Upper lobe of right lung (tissue), 1 donor: ENCODE measurements at regions not wholly inside any gene's neighbourhood (a gene's known extent, or its start where the extent isn't known, plus 50 kb on each side); places are given as distances from the start of the nearest gene placed in this dataset.
"Not testable (repeated sequence)": the region's sequence is repeated elsewhere in the genome, so short reads cannot be mapped to it uniquely, and the experiment has no call there.

Source experiments
- ATAC-seq: fragments of 200-7000 bp; cut with Tn5 transposase; one replicate; pipeline ENCODE4 v1.9.1; 2020; ENCODE audit warnings: mild to moderate bottlenecking, moderate library complexity
- DNase-seq: peaks from one replicate; pipeline ENCODE4 v3.0.0-alpha.2; 2020
- H3K27ac ChIP-seq: fragments of 200-600 bp; one replicate; pipeline ENCODE4 v1.8.0; 2022
- H3K27me3 ChIP-seq: fragments of 200-600 bp; one replicate; pipeline ENCODE4 v1.8.0; 2022; ENCODE audit warnings: mild to moderate bottlenecking
- H3K36me3 ChIP-seq: fragments of 200-600 bp; one replicate; pipeline ENCODE4 v1.8.0; 2022
- H3K4me1 ChIP-seq: fragments of 200-600 bp; one replicate; pipeline ENCODE4 v1.8.0; 2022
- H3K4me3 ChIP-seq: fragments of 200-600 bp; one replicate; pipeline ENCODE4 v1.8.0; 2022; ENCODE audit warnings: mild to moderate bottlenecking
- H3K9me3 ChIP-seq: fragments of 200-600 bp; one replicate; pipeline ENCODE4 v1.8.0; 2022
- intact Hi-C: fragments of 100-400 bp; cut with DNase I; formaldehyde crosslinking; loops from one replicate; pipeline ENCODE4 v1.11.0; 2022
- TF ChIP-seq, protein P1 (sequence below): fragments of 200-600 bp; IDR thresholded peaks from one replicate; pipeline ENCODE4 v1.8.0; 2022; ENCODE audit warnings: antibody characterized with exemption
- donor health status: DM: no; HTN: yes; CAD: no; lungs with severe emphysema.

DNA sequence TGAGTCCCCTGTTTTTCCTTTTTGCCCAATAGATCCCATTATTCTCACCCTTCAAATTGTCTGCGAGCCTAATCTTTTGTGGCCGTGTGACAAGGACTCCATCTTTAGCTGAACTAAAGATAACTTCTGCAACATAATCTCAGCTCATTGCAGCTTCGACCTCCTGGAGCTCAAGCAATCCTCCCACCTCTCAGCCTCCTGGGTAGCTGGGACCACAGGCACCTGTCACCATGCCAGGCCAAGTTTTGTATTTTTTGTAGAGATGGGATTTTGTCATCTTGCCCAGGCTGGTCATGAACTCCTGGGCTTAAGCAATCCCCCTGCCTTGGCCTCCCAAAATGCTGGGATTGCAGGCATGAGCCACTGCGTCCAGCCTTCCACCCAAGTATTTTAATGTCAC is 161.0 kb downstream of the GJA1 start:
- TF ChIP-seq, protein P1, sequence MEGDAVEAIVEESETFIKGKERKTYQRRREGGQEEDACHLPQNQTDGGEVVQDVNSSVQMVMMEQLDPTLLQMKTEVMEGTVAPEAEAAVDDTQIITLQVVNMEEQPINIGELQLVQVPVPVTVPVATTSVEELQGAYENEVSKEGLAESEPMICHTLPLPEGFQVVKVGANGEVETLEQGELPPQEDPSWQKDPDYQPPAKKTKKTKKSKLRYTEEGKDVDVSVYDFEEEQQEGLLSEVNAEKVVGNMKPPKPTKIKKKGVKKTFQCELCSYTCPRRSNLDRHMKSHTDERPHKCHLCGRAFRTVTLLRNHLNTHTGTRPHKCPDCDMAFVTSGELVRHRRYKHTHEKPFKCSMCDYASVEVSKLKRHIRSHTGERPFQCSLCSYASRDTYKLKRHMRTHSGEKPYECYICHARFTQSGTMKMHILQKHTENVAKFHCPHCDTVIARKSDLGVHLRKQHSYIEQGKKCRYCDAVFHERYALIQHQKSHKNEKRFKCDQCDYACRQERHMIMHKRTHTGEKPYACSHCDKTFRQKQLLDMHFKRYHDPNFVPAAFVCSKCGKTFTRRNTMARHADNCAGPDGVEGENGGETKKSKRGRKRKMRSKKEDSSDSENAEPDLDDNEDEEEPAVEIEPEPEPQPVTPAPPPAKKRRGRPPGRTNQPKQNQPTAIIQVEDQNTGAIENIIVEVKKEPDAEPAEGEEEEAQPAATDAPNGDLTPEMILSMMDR = no peak
- Histone ChIP-seq H3K36me3 (no peaks in the 10 kb centered on the region), H3K4me1 (no peaks in the 10 kb centered on the region), H3K4me3 (no peak overlapping the region), H3K27me3 (no peaks in the 10 kb centered on the region), H3K27ac (no peak overlapping the region), H3K9me3 (no peaks in the 10 kb centered on the region)
- ATAC-seq = no peak
- DNase-seq = no peak
- intact Hi-C loops = no loop called here

DNA sequence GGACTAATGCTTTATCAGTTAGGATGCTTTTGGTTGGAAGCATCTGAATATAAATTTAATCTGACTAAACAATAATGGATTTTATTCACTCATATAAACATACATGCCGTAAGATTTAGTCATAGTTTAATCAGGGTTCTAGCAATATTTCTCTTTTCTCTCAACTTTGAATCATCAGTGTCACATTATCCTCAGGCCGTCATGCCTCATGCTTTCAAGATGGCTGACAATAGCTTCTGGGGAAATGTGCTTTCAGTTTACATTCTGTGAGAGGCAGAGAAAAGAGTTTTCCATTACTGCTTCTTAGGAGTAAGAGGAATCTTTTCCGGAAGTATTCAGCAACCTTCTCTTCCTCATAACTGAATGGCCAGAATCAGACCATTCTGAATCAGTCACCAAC is 162.2 kb downstream of the GJA1 start:
- DNase-seq (no peak), ATAC-seq (no peak)
- TF ChIP-seq, protein P1 = no peak
- Histone ChIP-seq H3K4me3 (no peak overlapping the region), H3K4me1 (no peaks in the 10 kb centered on the region), H3K9me3 (no peaks in the 10 kb centered on the region), H3K27ac (no peak overlapping the region), H3K27me3 (no peaks in the 10 kb centered on the region), H3K36me3 (no peaks in the 10 kb centered on the region)
- intact Hi-C loops = no loop called here

DNA sequence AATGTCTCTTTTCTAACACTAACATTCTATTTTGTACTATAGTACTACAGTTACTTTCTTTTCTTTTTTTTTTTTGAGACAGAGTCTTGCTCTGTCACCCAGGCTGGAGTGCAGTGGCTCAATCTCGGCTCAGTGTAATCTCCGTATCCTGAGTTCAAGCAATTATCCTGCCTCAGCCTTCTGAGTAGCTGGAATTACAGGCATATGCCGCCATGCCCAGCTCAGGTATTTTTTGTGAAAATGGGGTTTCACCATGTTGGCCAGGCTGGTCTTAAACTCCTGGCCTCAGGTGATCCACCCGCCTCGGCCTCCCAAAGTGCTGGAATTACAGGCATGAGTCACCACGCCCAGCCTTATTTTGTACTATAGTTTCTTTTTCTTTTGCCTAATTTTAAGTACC is 163.9 kb downstream of the GJA1 start:
- intact Hi-C loops, H3K9me3 ChIP-seq, DNase-seq, H3K36me3 ChIP-seq, H3K4me3 ChIP-seq, H3K4me1 ChIP-seq, H3K27ac ChIP-seq, ATAC-seq, H3K27me3 ChIP-seq: not testable (repeated sequence)

DNA sequence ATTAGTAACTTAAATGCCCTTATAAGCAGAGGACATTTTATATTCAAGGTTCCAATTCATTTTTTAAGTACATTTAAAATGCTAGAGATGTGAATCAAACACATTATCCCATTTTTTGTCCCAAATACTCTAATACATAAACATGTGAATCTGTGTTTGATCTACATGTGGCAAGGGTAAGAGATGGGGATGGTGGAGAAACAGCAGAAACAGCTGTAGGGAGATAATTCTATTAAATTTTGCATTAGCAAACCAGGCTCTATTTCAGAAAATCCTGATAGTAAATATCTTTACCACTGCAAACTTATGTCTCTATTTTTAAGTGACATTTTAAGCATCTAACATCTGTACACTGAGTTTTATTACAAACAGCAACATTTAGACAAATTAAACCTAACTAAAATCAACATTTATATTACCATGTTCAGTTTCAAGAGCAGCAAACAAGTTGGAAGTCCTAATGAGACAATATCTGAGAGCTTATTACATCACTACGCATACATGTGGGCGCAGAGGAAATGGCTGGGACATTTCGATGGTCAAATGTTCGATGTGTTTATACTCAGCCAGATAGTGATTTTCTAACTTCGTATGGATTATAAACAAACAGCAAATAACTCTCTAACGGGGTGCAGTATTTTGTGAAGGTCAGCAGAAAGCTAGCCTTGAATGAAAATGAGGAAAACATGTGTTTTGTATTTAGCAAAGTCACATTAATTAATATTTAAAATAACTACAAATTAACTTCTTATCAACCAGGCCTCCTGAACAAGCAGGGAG is 165.1 kb downstream of the GJA1 start:
- no peaks in the 10 kb centered on the region for H3K36me3 ChIP-seq
- intact Hi-C loops = no loop called here
- no peaks in the 10 kb centered on the region for H3K27me3 ChIP-seq
- ATAC-seq = no peak
- H3K9me3 ChIP-seq = no peaks in the 10 kb centered on the region
- no peak overlapping the region for H3K4me3 ChIP-seq
- no peaks in the 10 kb centered on the region for H3K4me1 ChIP-seq
- no peak for DNase-seq
- H3K27ac ChIP-seq = no peak overlapping the region
- TF ChIP-seq, protein P1 = no peak

DNA sequence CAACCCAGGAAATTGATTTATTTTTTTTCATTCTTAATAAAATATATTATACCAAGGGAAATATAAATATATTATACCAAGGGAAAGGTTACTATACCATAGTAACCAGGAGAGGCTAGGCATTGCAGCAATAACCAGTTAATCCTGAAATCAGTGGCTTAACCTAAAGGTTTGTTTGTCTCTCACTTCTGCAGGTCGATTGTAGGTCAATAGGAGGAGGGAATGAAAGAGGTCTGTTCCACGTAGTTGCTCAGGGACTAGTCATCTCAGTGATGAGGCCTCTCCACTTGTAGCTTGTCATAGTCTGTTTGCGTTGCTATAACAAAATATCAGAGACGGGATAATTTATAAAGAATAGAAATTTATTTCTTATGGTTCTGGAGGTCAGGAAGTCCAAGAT is 168.0 kb downstream of the GJA1 start:
- TF ChIP-seq, protein P1 = no peak
- no peaks in the 10 kb centered on the region for H3K36me3 ChIP-seq
- ATAC-seq = no peak

DNA sequence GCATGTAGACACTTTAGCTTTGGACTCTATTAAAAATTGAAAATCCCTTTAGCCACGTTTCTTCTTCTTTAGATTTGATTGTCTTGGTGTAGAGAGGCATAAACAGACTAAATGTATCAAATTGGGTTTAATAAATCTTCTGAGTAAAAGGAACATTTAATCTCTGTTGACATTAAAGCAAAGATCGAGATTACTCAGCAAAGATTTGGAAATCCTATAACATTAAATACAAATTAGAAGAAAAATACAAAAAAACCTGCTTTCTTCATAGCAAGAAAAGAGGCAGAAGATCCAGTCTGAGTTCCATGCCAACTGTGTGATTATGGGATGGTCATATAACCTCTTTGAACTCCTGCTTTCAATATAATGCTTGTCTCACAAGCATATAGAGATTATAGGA is 172.3 kb downstream of the GJA1 start:
- DNase-seq (no peak), ATAC-seq (no peak)
- Histone ChIP-seq H3K27ac (no peak overlapping the region), H3K4me3 (no peak overlapping the region), H3K4me1 (no peaks in the 10 kb centered on the region), H3K27me3 (no peaks in the 10 kb centered on the region), H3K9me3 (no peaks in the 10 kb centered on the region), H3K36me3 (no peaks in the 10 kb centered on the region)
- intact Hi-C loops = no loop called here
- TF ChIP-seq, protein P1 = no peak

More for the DNA sequence above, 168.0 kb downstream of the GJA1 start:
- intact Hi-C loops = no loop called here
- H3K27ac ChIP-seq = no peak overlapping the region
- no peaks in the 10 kb centered on the region for H3K9me3 ChIP-seq
- no peak for DNase-seq
- no peaks in the 10 kb centered on the region for H3K4me1 ChIP-seq
- H3K4me3 ChIP-seq = no peak overlapping the region
- no peaks in the 10 kb centered on the region for H3K27me3 ChIP-seq
